Chondrocyte (in vitro differentiated cells): ENCODE measurements at regions not wholly inside any gene's neighbourhood (a gene's known extent, or its start where the extent isn't known, plus 50 kb on each side); places are given as distances from the start of the nearest gene placed in this dataset.
A peak's percentile ranks its signal among the peaks of the same experiment; 100 is the strongest.

Experiments used
- DNase-seq: peaks from one replicate; pipeline ENCODE4 v3.0.0; 2021; ENCODE audit warnings: mixed read lengths, low spot score
- H3K27ac Mint-ChIP-seq: one replicate; pipeline ENCODE4 v1.8.0; 2021; ENCODE audit warnings: mild to moderate bottlenecking, moderate library complexity, mixed read lengths; ENCODE audit not compliant: unreplicated experiment
- H3K27me3 Mint-ChIP-seq: 2 replicates; pipeline ENCODE4 v1.8.0; 2021; ENCODE audit warnings: low read depth, mixed read lengths
- H3K36me3 Mint-ChIP-seq: 2 replicates; pipeline ENCODE4 v1.8.0; 2021; ENCODE audit warnings: low read depth, mixed read lengths
- H3K4me1 Mint-ChIP-seq: 2 replicates; pipeline ENCODE4 v1.8.0; 2021; ENCODE audit warnings: low read depth, mild to moderate bottlenecking, mixed read lengths
- H3K4me3 Mint-ChIP-seq: one replicate; pipeline ENCODE4 v1.8.0; 2021; ENCODE audit warnings: mild to moderate bottlenecking, moderate library complexity, mixed read lengths; ENCODE audit not compliant: unreplicated experiment
- H3K9me3 Mint-ChIP-seq: 2 replicates; pipeline ENCODE4 v1.8.0; 2021; ENCODE audit warnings: low read depth, mixed read lengths
- CTCF ChIP-seq: fragments of 200-600 bp; sonication (generic); IDR thresholded peaks from 2 replicates; pipeline ENCODE4 v1.5.0; 2021; ENCODE audit warnings: antibody characterized with exemption, mild to moderate bottlenecking, moderate library complexity

GRCh38 chr2:193966590-193966989 is 1690.4 kb upstream of the SLC39A10 start:
- Mint-ChIP-seq H3K4me1 (peaks cover 13% of the 10 kb centered on the region), H3K27me3 (no peaks in the 10 kb centered on the region), H3K36me3 (peaks cover 2% of the 10 kb centered on the region), H3K27ac (peak overlapping the region; percentile 69), H3K9me3 (no peaks in the 10 kb centered on the region), H3K4me3 (no peak overlapping the region)
- DNase-seq = no peak
- TF ChIP-seq CTCF = no peak

- Mint-ChIP-seq H3K4me1 (peaks cover 13% of the 10 kb centered on the region), H3K36me3 (peaks cover 2% of the 10 kb centered on the region), H3K27ac (no peak overlapping the region), H3K4me3 (no peak overlapping the region), H3K27me3 (no peaks in the 10 kb centered on the region), H3K9me3 (no peaks in the 10 kb centered on the region)
- no peak for TF ChIP-seq CTCF
- DNase-seq = no peak
These were observed 1691.8 kb upstream of the SLC39A10 start for GRCh38 chr2:193965263-193965662.

GRCh38 chr2:193963472-193964119 is 1693.4 kb upstream of the SLC39A10 start:
- Mint-ChIP-seq H3K9me3 (no peaks in the 10 kb centered on the region), H3K36me3 (no peaks in the 10 kb centered on the region), H3K4me3 (no peak overlapping the region), H3K27ac (no peak overlapping the region), H3K4me1 (peaks cover 13% of the 10 kb centered on the region), H3K27me3 (no peaks in the 10 kb centered on the region)
- TF ChIP-seq CTCF = peak; percentile 96
- no peak for DNase-seq

- H3K36me3 Mint-ChIP-seq = no peaks in the 10 kb centered on the region
- no peak for DNase-seq
- no peak for TF ChIP-seq CTCF
- peaks cover 7% of the 10 kb centered on the region for H3K4me1 Mint-ChIP-seq
- no peak overlapping the region for H3K27ac Mint-ChIP-seq
- H3K27me3 Mint-ChIP-seq = no peaks in the 10 kb centered on the region
- H3K4me3 Mint-ChIP-seq = no peak overlapping the region
- H3K9me3 Mint-ChIP-seq = no peaks in the 10 kb centered on the region
These were observed 1710.2 kb upstream of the SLC39A10 start for GRCh38 chr2:193946806-193947205.

- no peak for DNase-seq
- Mint-ChIP-seq H3K36me3 (no peaks in the 10 kb centered on the region), H3K27me3 (no peaks in the 10 kb centered on the region), H3K27ac (no peak overlapping the region), H3K9me3 (no peaks in the 10 kb centered on the region), H3K4me3 (no peak overlapping the region), H3K4me1 (peaks cover 7% of the 10 kb centered on the region)
- no peak for TF ChIP-seq CTCF
These were observed 1713.5 kb upstream of the SLC39A10 start for GRCh38 chr2:193943406-193943960.
